H1 (cell line): ENCODE measurements at regions not wholly inside any gene's neighbourhood (a gene's known extent, or its start where the extent isn't known, plus 50 kb on each side); places are given as distances from the start of the nearest gene placed in this dataset.

Source experiments
- CHD1 ChIP-seq: IDR thresholded peaks from 2 replicates; pipeline ENCODE4 v1.6.1; 2012; ENCODE audit warnings: low read depth, low read length, improper control_type of control experiment

GRCh38 chr12:91606662-91607377 is 424.2 kb upstream of the DCN start (continued):
- no peak for TF ChIP-seq CHD1
